ENCODE measurements at regions not wholly inside any gene's neighbourhood (a gene's known extent, or its start where the extent isn't known, plus 50 kb on each side); places are given as distances from the start of the nearest gene placed in this dataset.
"Not testable (repeated sequence)": the region's sequence is repeated elsewhere in the genome, so short reads cannot be mapped to it uniquely, and the experiment has no call there.

GRCh38 chr2:57491213-57491612 lies 555.4 kb upstream of the VRK2 start:
- Histone ChIP-seq H4K20me1 (ENCODE audit: insufficient read depth, low read length, poor library complexity, severe bottlenecking) (no peaks in the 10 kb centered on the region), H3K9me3 (ENCODE audit: insufficient read depth, low read depth, low read length) (no peaks in the 10 kb centered on the region), H3K4me1 (ENCODE audit: insufficient read depth, low read length, poor library complexity, severe bottlenecking) (no peaks in the 10 kb centered on the region), H3K27me3 (ENCODE audit: insufficient read depth, low read length, poor library complexity, severe bottlenecking) (no peaks in the 10 kb centered on the region), H3K4me2 (ENCODE audit: low read depth, low read length, poor library complexity, severe bottlenecking) (no peak overlapping the region), H3K36me3 (ENCODE audit: insufficient read depth, low read length) (no peaks in the 10 kb centered on the region), H3K4me3 (ENCODE audit: low read length, poor library complexity, severe bottlenecking) (no peak overlapping the region), H3K79me2 (ENCODE audit: insufficient read depth, low read length) (no peaks in the 10 kb centered on the region), H3F3A (ENCODE audit: low read depth) (no peaks in the 10 kb centered on the region), H3K9me2 (replicated peaks; ENCODE audit: low read depth, low read length) (no peaks in the 10 kb centered on the region), H2AFZ (ENCODE audit: low read length) (no peak overlapping the region), H3K9ac (ENCODE audit: low read depth, low read length, poor library complexity, severe bottlenecking) (no peak overlapping the region)
- TF ChIP-seq, protein P1, sequence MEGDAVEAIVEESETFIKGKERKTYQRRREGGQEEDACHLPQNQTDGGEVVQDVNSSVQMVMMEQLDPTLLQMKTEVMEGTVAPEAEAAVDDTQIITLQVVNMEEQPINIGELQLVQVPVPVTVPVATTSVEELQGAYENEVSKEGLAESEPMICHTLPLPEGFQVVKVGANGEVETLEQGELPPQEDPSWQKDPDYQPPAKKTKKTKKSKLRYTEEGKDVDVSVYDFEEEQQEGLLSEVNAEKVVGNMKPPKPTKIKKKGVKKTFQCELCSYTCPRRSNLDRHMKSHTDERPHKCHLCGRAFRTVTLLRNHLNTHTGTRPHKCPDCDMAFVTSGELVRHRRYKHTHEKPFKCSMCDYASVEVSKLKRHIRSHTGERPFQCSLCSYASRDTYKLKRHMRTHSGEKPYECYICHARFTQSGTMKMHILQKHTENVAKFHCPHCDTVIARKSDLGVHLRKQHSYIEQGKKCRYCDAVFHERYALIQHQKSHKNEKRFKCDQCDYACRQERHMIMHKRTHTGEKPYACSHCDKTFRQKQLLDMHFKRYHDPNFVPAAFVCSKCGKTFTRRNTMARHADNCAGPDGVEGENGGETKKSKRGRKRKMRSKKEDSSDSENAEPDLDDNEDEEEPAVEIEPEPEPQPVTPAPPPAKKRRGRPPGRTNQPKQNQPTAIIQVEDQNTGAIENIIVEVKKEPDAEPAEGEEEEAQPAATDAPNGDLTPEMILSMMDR (conservative IDR thresholded peaks at IDR 0.05; ENCODE audit: low read length) = no peak
- TF ChIP-seq EZH2phosphoT487 (IDR thresholded peaks at IDR 0.05; ENCODE audit: borderline replicate concordance) = no peak

DNA sequence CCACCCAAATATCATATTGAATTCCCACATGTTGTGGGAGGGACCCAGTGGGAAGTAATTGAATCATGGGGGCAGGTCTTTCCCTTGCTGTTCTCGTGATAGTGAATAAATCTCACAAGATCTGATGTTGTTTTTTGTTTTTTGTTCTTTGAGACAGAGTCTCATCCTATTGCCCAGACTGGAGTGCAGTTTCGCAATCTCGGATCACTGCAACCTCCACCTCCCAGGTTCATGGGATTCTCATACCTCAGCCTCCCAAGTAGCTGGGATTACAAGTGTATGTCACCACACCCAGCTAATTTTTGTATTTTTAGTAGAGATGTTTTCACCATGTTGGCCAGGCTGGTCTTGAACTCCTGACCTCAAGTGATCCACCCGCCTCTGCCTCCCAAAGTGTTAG lies 552.6 kb upstream of the VRK2 start:
- not testable (repeated sequence) for H2AFZ ChIP-seq (ENCODE audit: low read length); H3K27me3 ChIP-seq (ENCODE audit: insufficient read depth, low read length, poor library complexity, severe bottlenecking)

DNA sequence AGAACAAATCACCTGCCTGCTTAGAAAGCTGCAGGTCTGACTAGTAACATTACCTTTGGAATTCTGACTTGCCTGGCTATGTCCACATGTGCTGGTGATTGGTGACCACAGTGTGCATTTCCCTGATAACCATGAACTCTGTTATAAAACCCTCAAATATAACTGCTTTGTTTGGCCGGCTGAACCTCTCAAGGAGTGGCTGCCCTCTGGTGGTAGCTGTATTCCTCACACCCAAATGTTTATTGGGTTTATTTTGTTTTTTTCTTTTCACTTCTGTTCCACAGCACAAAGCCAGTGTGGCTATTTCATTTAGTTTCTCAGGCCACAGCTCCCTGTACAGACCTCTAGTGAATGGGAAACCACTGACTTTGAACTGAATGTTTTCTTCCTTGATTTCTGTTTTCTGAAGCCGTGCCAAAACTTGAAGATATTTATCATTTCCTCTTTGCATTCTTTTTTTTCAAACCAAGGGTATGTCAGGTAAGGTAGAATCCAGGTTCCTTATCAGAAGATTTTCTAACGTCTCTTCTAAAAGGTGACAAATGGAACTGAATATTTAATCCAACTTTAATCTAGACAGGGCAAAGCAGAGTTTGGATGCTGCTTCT lies 549.0 kb upstream of the VRK2 start:
- no peaks in the 10 kb centered on the region for H3K9me3 ChIP-seq (ENCODE audit: insufficient read depth, low read depth, low read length)
- no peaks in the 10 kb centered on the region for H3K36me3 ChIP-seq (ENCODE audit: insufficient read depth, low read length)
- no peak overlapping the region for H3K9ac ChIP-seq (ENCODE audit: low read depth, low read length, poor library complexity, severe bottlenecking)
- no peaks in the 10 kb centered on the region for H3K9me2 ChIP-seq (replicated peaks; ENCODE audit: low read depth, low read length)
- no peaks in the 10 kb centered on the region for H3K27me3 ChIP-seq (ENCODE audit: insufficient read depth, low read length, poor library complexity, severe bottlenecking)
- peak overlapping the region; percentile 59 for H2AFZ ChIP-seq (ENCODE audit: low read length)
- H3K79me2 ChIP-seq (ENCODE audit: insufficient read depth, low read length) = no peaks in the 10 kb centered on the region
- no peak overlapping the region for H3K4me3 ChIP-seq (ENCODE audit: low read length, poor library complexity, severe bottlenecking)
- no peaks in the 10 kb centered on the region for H3F3A ChIP-seq (ENCODE audit: low read depth)
- H3K4me1 ChIP-seq (ENCODE audit: insufficient read depth, low read length, poor library complexity, severe bottlenecking) = no peaks in the 10 kb centered on the region
- TF ChIP-seq, protein P1 (conservative IDR thresholded peaks at IDR 0.05; ENCODE audit: low read length) = peak; percentile 85
- TF ChIP-seq EZH2phosphoT487 (IDR thresholded peaks at IDR 0.05; ENCODE audit: borderline replicate concordance) = no peak
- H3K4me2 ChIP-seq (ENCODE audit: low read depth, low read length, poor library complexity, severe bottlenecking) = no peak overlapping the region
- no peaks in the 10 kb centered on the region for H4K20me1 ChIP-seq (ENCODE audit: insufficient read depth, low read length, poor library complexity, severe bottlenecking)

More for the DNA sequence above, 552.6 kb upstream of the VRK2 start:
- not testable (repeated sequence) for H3K9me3 ChIP-seq (ENCODE audit: insufficient read depth, low read depth, low read length); H3F3A ChIP-seq (ENCODE audit: low read depth); H3K4me1 ChIP-seq (ENCODE audit: insufficient read depth, low read length, poor library complexity, severe bottlenecking); H3K9ac ChIP-seq (ENCODE audit: low read depth, low read length, poor library complexity, severe bottlenecking); H3K79me2 ChIP-seq (ENCODE audit: insufficient read depth, low read length); H4K20me1 ChIP-seq (ENCODE audit: insufficient read depth, low read length, poor library complexity, severe bottlenecking); H3K4me3 ChIP-seq (ENCODE audit: low read length, poor library complexity, severe bottlenecking); H3K36me3 ChIP-seq (ENCODE audit: insufficient read depth, low read length); H3K9me2 ChIP-seq (replicated peaks; ENCODE audit: low read depth, low read length); H3K4me2 ChIP-seq (ENCODE audit: low read depth, low read length, poor library complexity, severe bottlenecking)

DNA sequence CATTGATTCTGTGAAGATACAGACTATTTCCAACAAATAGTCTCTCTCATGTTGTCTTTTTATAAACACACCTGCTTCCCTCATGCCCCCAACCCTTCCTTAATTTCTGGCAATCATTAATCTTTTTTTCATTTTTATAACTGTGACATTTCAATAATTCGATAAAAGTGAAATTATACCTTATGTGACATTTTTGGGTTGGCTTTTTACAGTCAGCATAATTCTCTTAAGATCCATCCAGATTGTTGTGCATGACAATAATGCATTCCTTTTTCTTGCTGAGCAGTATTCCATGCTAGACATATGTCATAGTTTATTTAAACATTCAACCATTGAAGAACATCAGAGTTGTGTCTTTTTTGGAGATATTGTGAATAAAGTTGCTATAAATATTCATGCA lies 541.8 kb upstream of the VRK2 start:
- no peaks in the 10 kb centered on the region for H3K27me3 ChIP-seq (ENCODE audit: insufficient read depth, low read length, poor library complexity, severe bottlenecking)
- H2AFZ ChIP-seq (ENCODE audit: low read length) = no peak overlapping the region
- no peak overlapping the region for H3K4me2 ChIP-seq (ENCODE audit: low read depth, low read length, poor library complexity, severe bottlenecking)
- H3K79me2 ChIP-seq (ENCODE audit: insufficient read depth, low read length) = no peaks in the 10 kb centered on the region
- no peaks in the 10 kb centered on the region for H4K20me1 ChIP-seq (ENCODE audit: insufficient read depth, low read length, poor library complexity, severe bottlenecking)
- H3F3A ChIP-seq (ENCODE audit: low read depth) = no peaks in the 10 kb centered on the region
- H3K9me2 ChIP-seq (replicated peaks; ENCODE audit: low read depth, low read length) = no peaks in the 10 kb centered on the region
- no peak overlapping the region for H3K9ac ChIP-seq (ENCODE audit: low read depth, low read length, poor library complexity, severe bottlenecking)
- TF ChIP-seq, protein P1 (conservative IDR thresholded peaks at IDR 0.05; ENCODE audit: low read length) = no peak
- no peak for TF ChIP-seq EZH2phosphoT487 (IDR thresholded peaks at IDR 0.05; ENCODE audit: borderline replicate concordance)
- no peak overlapping the region for H3K4me3 ChIP-seq (ENCODE audit: low read length, poor library complexity, severe bottlenecking)
- no peaks in the 10 kb centered on the region for H3K36me3 ChIP-seq (ENCODE audit: insufficient read depth, low read length)
- no peaks in the 10 kb centered on the region for H3K4me1 ChIP-seq (ENCODE audit: insufficient read depth, low read length, poor library complexity, severe bottlenecking)
- no peaks in the 10 kb centered on the region for H3K9me3 ChIP-seq (ENCODE audit: insufficient read depth, low read depth, low read length)
